ENCODE measurements at regions not wholly inside any gene's neighbourhood (a gene's known extent, or its start where the extent isn't known, plus 50 kb on each side); places are given as distances from the start of the nearest gene placed in this dataset.

- DNase-seq: no peak
These were observed 88.1 kb downstream of the YTHDF1 start for GRCh38 chr20:63127700-63128364.

- no peak for DNase-seq
These were observed 88.8 kb downstream of the YTHDF1 start for GRCh38 chr20:63126876-63127699.

GRCh38 chr20:63125838-63126601 lies 89.9 kb downstream of the YTHDF1 start:
- no peak for DNase-seq

GRCh38 chr20:63125581-63125837 lies 90.4 kb downstream of the YTHDF1 start:
- no peak for DNase-seq

DNA sequence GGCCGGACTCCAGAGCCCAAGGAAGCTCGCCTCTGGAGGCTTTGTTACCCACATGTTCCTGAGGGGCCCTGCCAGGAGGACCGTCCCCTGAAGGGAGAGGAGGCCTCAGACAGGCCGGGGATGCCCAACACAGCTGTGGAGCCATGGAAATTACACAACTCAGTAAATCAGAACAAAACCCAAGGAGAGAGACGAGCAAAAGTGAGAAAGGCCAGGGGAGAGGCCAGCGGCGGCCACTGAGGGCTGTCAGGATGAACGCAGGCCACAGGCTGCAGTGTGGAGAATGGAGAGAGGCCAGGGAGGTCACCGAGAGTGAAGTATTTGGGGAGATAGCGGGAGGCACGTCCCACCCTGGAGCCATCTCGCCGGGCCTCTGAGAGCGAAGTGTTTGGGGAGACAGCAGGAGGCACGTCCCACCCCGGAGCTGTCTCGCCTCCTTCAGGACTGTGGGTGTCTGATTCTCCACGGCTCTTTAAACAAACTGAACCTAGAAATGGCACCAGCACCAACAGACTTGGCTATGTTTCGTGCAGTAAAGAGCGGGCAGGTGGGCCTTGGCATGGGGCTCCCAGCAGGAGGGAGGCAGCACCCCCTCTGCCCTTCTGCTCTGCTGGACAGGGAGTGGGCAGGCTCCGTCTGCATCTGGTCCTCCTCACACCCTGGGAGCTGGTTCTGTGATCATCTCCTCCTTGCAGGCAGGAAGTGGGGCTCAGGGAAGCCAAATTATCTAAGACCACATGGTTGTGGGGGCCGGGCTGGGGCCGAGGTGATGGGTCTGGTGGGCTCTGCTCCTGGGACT lies 91.0 kb downstream of the YTHDF1 start:
- DNase-seq: no peak

GRCh38 chr20:63124092-63124781 lies 91.7 kb downstream of the YTHDF1 start:
- no peak for DNase-seq

- DNase-seq: no peak
These were observed 92.6 kb downstream of the YTHDF1 start for GRCh38 chr20:63123331-63123741.

- no peak for DNase-seq
These were observed 93.3 kb downstream of the YTHDF1 start for GRCh38 chr20:63122626-63123025.

- DNase-seq: no peak
These were observed 94.1 kb downstream of the YTHDF1 start for GRCh38 chr20:63121749-63122405.

DNA sequence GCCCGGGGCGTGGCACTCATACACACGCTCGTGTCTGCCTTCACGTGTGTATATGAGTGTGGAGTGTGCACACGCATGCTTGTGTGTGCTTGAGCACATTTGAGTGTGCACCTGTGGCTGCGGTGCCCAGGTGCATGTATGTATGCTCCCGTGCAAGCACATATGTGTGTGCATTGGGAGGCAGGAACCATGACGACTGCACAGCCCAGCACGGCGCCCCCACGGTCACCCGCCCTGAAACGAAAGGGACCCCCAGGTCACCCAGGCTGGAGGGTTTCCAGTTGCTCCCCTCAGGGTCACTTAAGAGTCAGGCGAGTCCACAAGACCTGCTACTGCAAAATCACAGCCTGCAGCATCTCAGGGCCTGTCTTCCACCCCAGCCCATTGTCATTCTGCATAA lies 94.7 kb downstream of the YTHDF1 start:
- no peak for DNase-seq

DNA sequence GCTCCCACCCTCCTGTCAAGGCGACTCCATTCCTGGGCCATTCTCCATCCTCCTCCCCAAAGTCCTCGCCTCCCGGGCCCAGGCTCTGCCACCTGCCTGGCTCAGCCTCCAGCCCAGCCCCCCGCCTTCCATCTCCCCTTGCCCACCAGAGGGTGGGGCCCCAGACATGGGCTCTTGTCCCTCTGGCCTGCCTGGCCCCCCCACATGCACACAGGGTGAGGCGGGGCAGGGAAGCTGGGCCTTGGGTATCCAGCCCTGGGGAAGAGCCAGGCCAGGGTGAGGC lies 95.2 kb downstream of the YTHDF1 start:
- DNase-seq: no peak

DNA sequence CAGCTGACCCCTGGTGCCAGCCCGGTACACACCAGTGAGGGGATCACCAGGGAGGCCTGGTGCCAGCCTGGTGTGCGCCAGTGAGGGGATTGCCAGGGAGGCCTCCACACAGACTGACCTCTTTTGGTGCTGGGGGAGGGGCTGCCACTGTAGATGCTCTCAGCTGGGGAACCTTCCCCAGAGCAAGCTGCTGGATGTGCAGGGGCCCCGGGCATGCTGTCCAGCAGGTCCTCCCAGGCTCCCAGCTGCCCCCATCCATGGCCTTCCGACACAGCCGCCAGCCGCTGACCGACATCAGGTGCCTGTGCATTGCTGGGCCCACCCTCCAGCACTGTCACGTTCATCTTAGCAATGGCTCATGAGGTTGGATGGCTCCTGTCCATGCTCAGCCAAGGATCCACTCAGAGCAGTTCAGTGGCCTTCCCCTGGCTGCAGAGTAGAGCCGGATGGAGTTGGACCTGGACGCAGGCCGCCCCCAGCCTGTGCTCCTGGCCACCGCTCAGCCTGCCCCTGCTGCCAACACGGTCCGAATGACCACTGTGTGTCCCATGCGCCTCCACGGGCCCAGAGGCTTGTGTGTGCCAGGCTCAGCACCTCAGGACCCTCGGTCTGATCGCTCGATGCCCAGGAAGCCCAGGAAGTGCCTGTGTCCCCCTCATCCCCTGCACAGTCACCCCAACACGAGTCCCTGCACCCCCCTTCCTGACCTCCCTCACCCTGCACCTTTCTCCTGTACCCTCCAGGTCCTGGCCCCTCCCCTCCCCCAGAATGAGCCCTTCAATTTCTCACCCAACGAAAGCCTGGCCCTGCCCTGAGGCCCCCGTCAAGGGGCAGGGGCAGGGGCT lies 95.7 kb downstream of the YTHDF1 start:
- DNase-seq: no peak

GRCh38 chr20:63119121-63119962 lies 96.6 kb downstream of the YTHDF1 start:
- no peak for DNase-seq

DNA sequence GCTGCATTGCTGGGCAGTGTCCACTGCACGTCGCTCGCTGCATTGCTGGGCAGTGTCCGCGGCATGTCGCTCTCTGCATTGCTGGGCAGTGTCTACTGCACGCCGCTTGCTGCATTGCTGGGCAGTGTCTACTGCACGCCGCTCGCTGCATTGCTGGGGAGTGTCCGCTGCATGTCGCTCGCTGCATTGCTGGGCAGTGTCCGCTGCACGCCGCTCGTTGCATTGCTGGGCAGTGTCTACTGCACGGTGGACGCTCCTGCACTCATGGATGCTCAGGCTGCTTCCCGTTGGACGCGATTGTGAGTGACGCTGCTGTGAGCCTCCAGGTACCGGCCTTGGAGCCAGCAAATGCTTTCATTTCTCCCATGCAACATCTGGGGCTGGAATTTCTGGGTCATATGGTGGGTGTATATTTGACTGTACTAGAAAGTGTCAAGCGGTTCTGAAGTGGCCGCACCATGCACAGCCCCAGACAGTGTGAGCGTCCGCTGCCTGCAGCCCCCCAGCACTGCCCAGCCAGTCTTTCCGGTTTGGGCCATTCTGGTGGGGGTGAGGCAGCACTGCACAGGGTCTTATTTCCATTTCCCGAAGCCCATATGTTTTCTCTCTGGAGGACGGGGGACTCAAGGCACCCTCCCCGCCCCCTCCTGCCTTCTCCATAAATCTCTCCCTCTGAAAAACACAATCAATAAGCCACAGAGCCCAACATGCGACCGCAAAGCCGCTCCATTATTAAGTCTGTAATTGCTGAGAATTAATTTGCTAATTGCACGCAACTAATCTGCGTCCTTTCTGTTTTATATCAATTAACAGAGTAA lies 97.4 kb downstream of the YTHDF1 start:
- no peak for DNase-seq

DNA sequence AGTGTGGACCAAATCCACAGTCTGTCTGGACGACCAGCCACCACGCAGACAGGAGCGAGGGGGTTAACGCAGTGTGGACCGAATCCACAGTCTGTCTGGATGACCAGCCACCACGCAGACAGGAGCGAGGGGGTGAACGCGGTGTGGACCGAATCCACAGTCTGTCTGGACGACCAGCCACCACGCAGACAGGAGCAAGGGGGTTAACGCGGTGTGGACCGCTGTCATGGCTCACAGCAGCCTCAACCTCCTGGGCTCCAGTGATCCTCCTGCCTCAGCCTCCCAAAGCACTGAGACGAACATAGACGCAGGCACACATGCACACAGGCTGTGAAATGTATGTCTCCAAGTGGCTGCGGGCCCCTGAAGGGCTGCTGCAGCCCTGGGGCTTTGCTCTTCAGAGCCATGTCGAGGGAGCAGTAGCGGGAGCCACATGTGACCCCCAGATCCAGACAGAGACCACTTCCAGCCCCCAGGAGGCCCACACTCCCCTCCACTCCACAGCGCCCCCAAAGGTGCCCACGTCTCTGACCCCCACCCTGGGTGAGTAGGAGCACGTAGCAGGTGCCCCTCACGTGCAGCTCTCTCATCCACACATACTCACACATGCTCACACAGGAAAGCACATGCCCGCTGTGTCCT lies 98.1 kb downstream of the YTHDF1 start:
- no peak for DNase-seq

DNA sequence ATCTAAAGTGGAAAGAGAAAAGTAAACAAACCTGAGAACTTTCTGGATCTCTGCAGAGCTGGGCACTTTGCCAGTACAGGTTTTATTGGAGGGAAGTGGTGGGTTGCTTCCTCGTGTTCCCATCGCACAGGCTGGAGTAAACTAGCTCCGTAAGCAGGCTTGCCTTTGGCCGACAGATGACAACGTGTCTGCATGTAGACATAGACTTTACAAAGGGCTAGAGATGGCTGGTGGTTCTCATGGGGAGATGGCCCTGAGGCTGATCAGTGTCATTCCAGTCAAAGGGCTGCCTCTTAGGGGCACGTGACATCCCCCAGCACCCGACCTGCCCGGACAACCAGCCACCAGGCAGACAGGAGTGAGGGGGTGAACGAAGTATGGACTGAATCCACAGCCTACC lies 98.8 kb downstream of the YTHDF1 start:
- DNase-seq: no peak

GRCh38 chr20:63116412-63117106 lies 99.4 kb downstream of the YTHDF1 start:
- no peak for DNase-seq

Data from suppressor macrophage treated with lipopolysaccharide for 4 hours (primary cell).